Esophagus muscularis mucosa (tissue), 4 donors: ENCODE measurements at regions not wholly inside any gene's neighbourhood (a gene's known extent, or its start where the extent isn't known, plus 50 kb on each side); places are given as distances from the start of the nearest gene placed in this dataset.
"Not testable (repeated sequence)": the region's sequence is repeated elsewhere in the genome, so short reads cannot be mapped to it uniquely, and the experiment has no call there.

Source experiments
- DNase-seq: peaks from one replicate; pipeline ENCODE4 v3.0.0-alpha.2; 2017; ENCODE audit errors: extremely low spot score
- H3K27ac ChIP-seq, 4 donors: fragments of 200-600 bp; sonication (generic); replicated peaks in 1 of 4; 1 replicate in 3 of 4; 2 replicates in 1 of 4; pipeline ENCODE4 v1.5.1; 2016 to 2019; ENCODE audit warnings: mild to moderate bottlenecking in 1 of 4
- H3K27me3 ChIP-seq, 4 donors: fragments of 200-600 bp; sonication (generic); one replicate each; pipeline versions ENCODE4 v1.5.1 to v1.6.0; 2016 to 2019
- H3K36me3 ChIP-seq, 4 donors: fragments of 200-600 bp; sonication (generic); one replicate each; pipeline ENCODE4 v1.5.1; 2016 to 2019
- H3K4me1 ChIP-seq, 4 donors: fragments of 200-600 bp; sonication (generic); one replicate each; pipeline ENCODE4 v1.5.1; 2016 to 2019
- H3K4me3 ChIP-seq, 4 donors: fragments of 200-600 bp; sonication (generic); 1 replicate in 2 of 4; 2 replicates in 2 of 4; pipeline ENCODE4 v1.5.1; 2016 to 2019; ENCODE audit warnings: mild to moderate bottlenecking in 4 of 4, moderate library complexity in 1 of 4
- H3K9me3 ChIP-seq, 4 donors: fragments of 200-600 bp; sonication (generic); 1 replicate in 3 of 4; 2 replicates in 1 of 4; pipeline ENCODE4 v1.5.1; 2016 to 2019
- EP300 ChIP-seq: sonication (generic); formaldehyde crosslinking; IDR thresholded peaks from one replicate; pipeline ENCODE4 v1.6.1; 2017; ENCODE audit warnings: antibody characterized with exemption
- POLR2A ChIP-seq: fragments of 450-650 bp; IDR thresholded peaks from one replicate; pipeline ENCODE4 v1.6.1; 2017; ENCODE audit warnings: antibody characterized with exemption, moderate library complexity, mild to moderate bottlenecking, low read depth
- POLR2AphosphoS5 ChIP-seq, 2 donors: sonication (generic); formaldehyde crosslinking; IDR thresholded peaks; one replicate each; pipeline ENCODE4 v1.6.1; 2017; ENCODE audit warnings: antibody characterized with exemption in 2 of 2
- WGBS: methylation state at CpG from one replicate; pipeline ENCODE4 v1.1.5; 2018; 5-methylcytosine and 5-hydroxymethylcytosine counted together
- intact Hi-C: fragments of 100-400 bp; cut with DNase I; formaldehyde crosslinking; loops from one replicate; pipeline ENCODE4 v1.15.1; 2023
- TF ChIP-seq, protein P1 (sequence below), 3 experiments: fragments of 200-600 bp in 2 of 3; fragments of 450-650 bp in 1 of 3; sonication (generic) in 2 of 3; IDR thresholded peaks; one replicate each; pipeline ENCODE4 v1.5.1; 2017 to 2019; ENCODE audit warnings: antibody characterized with exemption in 3 of 3, mild to moderate bottlenecking in 2 of 3, moderate library complexity in 1 of 3

- intact Hi-C loops, result no loop called here
- Histone ChIP-seq H3K4me1 (no peaks in the 10 kb centered on the region), H3K27ac (no peak overlapping the region), H3K9me3 (no peaks in the 10 kb centered on the region), H3K27me3 (no peaks in the 10 kb centered on the region), H3K36me3 (no peaks in the 10 kb centered on the region), H3K4me3 (no peak overlapping the region)
- no peak for DNase-seq
- TF ChIP-seq, protein P1, sequence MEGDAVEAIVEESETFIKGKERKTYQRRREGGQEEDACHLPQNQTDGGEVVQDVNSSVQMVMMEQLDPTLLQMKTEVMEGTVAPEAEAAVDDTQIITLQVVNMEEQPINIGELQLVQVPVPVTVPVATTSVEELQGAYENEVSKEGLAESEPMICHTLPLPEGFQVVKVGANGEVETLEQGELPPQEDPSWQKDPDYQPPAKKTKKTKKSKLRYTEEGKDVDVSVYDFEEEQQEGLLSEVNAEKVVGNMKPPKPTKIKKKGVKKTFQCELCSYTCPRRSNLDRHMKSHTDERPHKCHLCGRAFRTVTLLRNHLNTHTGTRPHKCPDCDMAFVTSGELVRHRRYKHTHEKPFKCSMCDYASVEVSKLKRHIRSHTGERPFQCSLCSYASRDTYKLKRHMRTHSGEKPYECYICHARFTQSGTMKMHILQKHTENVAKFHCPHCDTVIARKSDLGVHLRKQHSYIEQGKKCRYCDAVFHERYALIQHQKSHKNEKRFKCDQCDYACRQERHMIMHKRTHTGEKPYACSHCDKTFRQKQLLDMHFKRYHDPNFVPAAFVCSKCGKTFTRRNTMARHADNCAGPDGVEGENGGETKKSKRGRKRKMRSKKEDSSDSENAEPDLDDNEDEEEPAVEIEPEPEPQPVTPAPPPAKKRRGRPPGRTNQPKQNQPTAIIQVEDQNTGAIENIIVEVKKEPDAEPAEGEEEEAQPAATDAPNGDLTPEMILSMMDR (IDR thresholded peaks at IDR 0.05), result no peak
- no peak for TF ChIP-seq POLR2AphosphoS5 (IDR thresholded peaks at IDR 0.05)
These were observed 845.3 kb downstream of the MCTP2 start for GRCh38 chr15:95076678-95076990.

GRCh38 chr15:95078003-95078402, 846.6 kb downstream of the MCTP2 start:
- Histone ChIP-seq H3K36me3 (no peaks in the 10 kb centered on the region), H3K4me1 (no peaks in the 10 kb centered on the region), H3K9me3 (no peaks in the 10 kb centered on the region), H3K4me3 (no peak overlapping the region), H3K27ac (no peak overlapping the region), H3K27me3 (no peaks in the 10 kb centered on the region)
- 40% methylated on average over 2 of the region's 2 CpGs for WGBS
- intact Hi-C loops, result no loop called here
- TF ChIP-seq POLR2A (no peak), POLR2AphosphoS5 (IDR thresholded peaks at IDR 0.05) (no peak), EP300 (no peak)
- TF ChIP-seq, protein P1 (IDR thresholded peaks at IDR 0.05), result no peak
- no peak for DNase-seq

GRCh38 chr15:95080228-95080627, 848.9 kb downstream of the MCTP2 start:
- whole genome bisulfite sequencing, result 72% methylated on average over 1 of the region's 1 CpG
- H3K27ac ChIP-seq, H3K36me3 ChIP-seq, DNase-seq, H3K27me3 ChIP-seq, H3K4me1 ChIP-seq, intact Hi-C loops, H3K9me3 ChIP-seq, H3K4me3 ChIP-seq: not testable (repeated sequence)

GRCh38 chr15:95085056-95085455, 853.7 kb downstream of the MCTP2 start:
- TF ChIP-seq, protein P1 (IDR thresholded peaks at IDR 0.05), result no peak
- TF ChIP-seq EP300, result no peak
- no peak for TF ChIP-seq POLR2AphosphoS5 (IDR thresholded peaks at IDR 0.05)
- no peak for TF ChIP-seq POLR2A

DNA sequence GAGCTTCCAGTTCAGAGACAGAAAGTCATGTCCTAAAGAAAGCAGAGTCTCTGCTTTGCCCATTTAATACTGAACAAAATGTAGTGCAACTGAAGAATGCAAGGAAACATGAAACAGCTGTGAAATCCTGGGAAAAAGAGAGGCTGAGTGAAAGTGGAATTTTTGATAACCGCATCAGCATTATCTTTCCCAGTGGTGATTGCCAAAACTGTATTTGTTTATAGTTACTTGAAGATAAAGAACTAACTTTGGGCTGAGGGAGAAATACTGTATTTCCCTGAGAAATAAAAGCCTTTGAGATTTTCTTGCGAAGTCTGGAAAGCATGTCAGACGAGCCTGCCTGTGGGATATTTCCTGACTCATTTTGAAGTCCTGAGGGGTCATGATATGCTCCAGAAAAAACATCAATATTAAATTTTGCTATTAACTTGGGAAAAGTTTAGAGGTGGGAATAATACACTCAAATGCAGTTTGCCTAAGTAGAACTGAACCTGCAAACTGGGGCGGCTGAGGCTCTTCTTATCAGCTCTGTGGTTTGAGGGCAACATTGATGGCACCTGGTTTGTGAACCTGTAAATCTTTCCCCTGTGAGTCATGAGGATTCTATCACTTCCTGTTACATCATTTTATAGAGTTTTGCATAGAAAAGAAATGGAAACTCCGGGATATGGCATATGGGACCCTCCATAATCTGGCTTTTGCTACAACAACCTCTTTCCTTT, 855.3 kb downstream of the MCTP2 start:
- H3K27ac ChIP-seq, result no peak overlapping the region
- TF ChIP-seq POLR2A, result no peak
- TF ChIP-seq EP300, result no peak
- TF ChIP-seq, protein P1 (IDR thresholded peaks at IDR 0.05), result no peak
- no peak for TF ChIP-seq POLR2AphosphoS5 (IDR thresholded peaks at IDR 0.05)
- H3K27me3 ChIP-seq, result no peaks in the 10 kb centered on the region
- WGBS, result 59% methylated on average over 5 of the region's 5 CpGs
- H3K4me1 ChIP-seq, result no peaks in the 10 kb centered on the region
- no peaks in the 10 kb centered on the region for H3K36me3 ChIP-seq
- H3K4me3 ChIP-seq, result no peak overlapping the region
- H3K9me3 ChIP-seq, result no peaks in the 10 kb centered on the region
- DNase-seq, result no peak
- intact Hi-C loops, result no loop called here

More at GRCh38 chr15:95085056-95085455, 853.7 kb downstream of the MCTP2 start:
- H3K27ac ChIP-seq, result no peak overlapping the region
- 75% methylated on average over 1 of the region's 1 CpG for WGBS
- intact Hi-C loops, result no loop called here
- DNase-seq, result no peak
- H3K4me3 ChIP-seq, result no peak overlapping the region
- no peaks in the 10 kb centered on the region for H3K36me3 ChIP-seq
- no peaks in the 10 kb centered on the region for H3K9me3 ChIP-seq
- no peaks in the 10 kb centered on the region for H3K27me3 ChIP-seq
- no peaks in the 10 kb centered on the region for H3K4me1 ChIP-seq
